Endothelial cell of umbilical vein (primary cell): ENCODE measurements at regions not wholly inside any gene's neighbourhood (a gene's known extent, or its start where the extent isn't known, plus 50 kb on each side); places are given as distances from the start of the nearest gene placed in this dataset.

ENCODE experiments used
- BruUV-seq: library from RNA; stranded (reverse); fragments of 400-500 nt; replicated peaks from 2 replicates; lab custom pipeline; 2021; lab: Mats Ljungman, UMichigan
- CTCF ChIA-PET: fragments of 300-600, 350-600 bp; sonication (Branson Sonifier 250); formaldehyde crosslinking; loops from one replicate; lab custom pipeline; 2021; ENCODE audit warnings: antibody characterized with exemption, inconsistent platforms; lab: Charles Lee
- POLR2A ChIA-PET: fragments of 300-600, 350-600 bp; sonication (Branson Sonifier 250); formaldehyde crosslinking; loops from one replicate; lab custom pipeline; 2021; ENCODE audit warnings: antibody characterized with exemption, inconsistent platforms; lab: Charles Lee
- DNase-seq: peaks from one replicate; pipeline ENCODE4 v3.0.0-alpha.2; 2011; ENCODE audit warnings: low read depth, low spot score
- FAIRE-seq: peaks from 2 replicates; lab custom pipeline; 2011; peaks lifted over from hg19 to GRCh38; lab: Jason Lieb, UNC
- H2AFZ ChIP-seq: 2 replicates; pipeline ENCODE4 v1.6.0; 2012; ENCODE audit warnings: low read depth, low read length, control low read depth, inconsistent platforms
- H3K27ac ChIP-seq: 2 replicates; pipeline ENCODE4 v1.5.1; 2011; ENCODE audit warnings: low read depth, mild to moderate bottlenecking, control low read depth, low read length, moderate library complexity; ENCODE audit not compliant: insufficient read depth
- H3K27me3 ChIP-seq, 2 experiments: 2 replicates each; pipeline versions ENCODE4 v1.6.0 to v1.6.1; 2011; ENCODE audit warnings: low read length in 2 of 2, mixed read lengths in 1 of 2; ENCODE audit not compliant: control insufficient read depth in 2 of 2, insufficient read depth in 2 of 2
- H3K36me3 ChIP-seq, 2 experiments: 2 replicates in 1 of 2; 3 replicates in 1 of 2; pipeline ENCODE4 v1.5.1; 2011; ENCODE audit warnings: low read length in 2 of 2, mild to moderate bottlenecking in 1 of 2, moderate library complexity in 1 of 2; ENCODE audit not compliant: control insufficient read depth in 2 of 2, insufficient read depth in 2 of 2; ENCODE audit errors: extremely low read depth in 1 of 2
- H3K4me1 ChIP-seq: 3 replicates; pipeline ENCODE4 v1.5.1; 2011; ENCODE audit warnings: mild to moderate bottlenecking, low read length; ENCODE audit not compliant: control insufficient read depth, insufficient read depth; ENCODE audit errors: extremely low read depth
- H3K4me2 ChIP-seq: 2 replicates; pipeline ENCODE4 v1.6.1; 2011; ENCODE audit warnings: low read length, control low read depth, mixed read lengths; ENCODE audit not compliant: insufficient read depth
- H3K4me3 ChIP-seq, 3 experiments: fragments of 200-600 bp in 1 of 3; sonication (generic), shearing (Covaris generic) in 1 of 3; replicated peaks in 1 of 3; 2 replicates each; pipeline ENCODE4 v1.5.1; 2011 to 2016; ENCODE audit warnings: control low read depth in 3 of 3, low read length in 3 of 3, mild to moderate bottlenecking in 2 of 3, inconsistent platforms in 1 of 3, low read depth in 1 of 3, moderate library complexity in 1 of 3; ENCODE audit not compliant: insufficient read depth in 1 of 3
- H3K79me2 ChIP-seq: 2 replicates; pipeline ENCODE4 v1.6.0; 2012; ENCODE audit warnings: low read length, inconsistent platforms; ENCODE audit not compliant: control insufficient read depth, insufficient read depth
- H3K9ac ChIP-seq: replicated peaks from 2 replicates; pipeline ENCODE3; 2011; ENCODE audit warnings: low read length, control low read depth; ENCODE audit not compliant: insufficient read depth; ENCODE audit errors: extremely low read depth
- H3K9me1 ChIP-seq: replicated peaks from 3 replicates; pipeline ENCODE4 v1.6.0; 2011; ENCODE audit warnings: mild to moderate bottlenecking, low read length; ENCODE audit not compliant: control insufficient read depth, insufficient read depth; ENCODE audit errors: extremely low read depth
- H3K9me3 ChIP-seq: replicated peaks from 2 replicates; pipeline ENCODE4 v1.5.1; 2012; ENCODE audit warnings: low read length, inconsistent platforms; ENCODE audit not compliant: control insufficient read depth, insufficient read depth
- H4K20me1 ChIP-seq: replicated peaks from 2 replicates; pipeline ENCODE3; 2011; ENCODE audit warnings: mild to moderate bottlenecking, low read length; ENCODE audit not compliant: control insufficient read depth, insufficient read depth; ENCODE audit errors: extremely low read depth
- EZH2 ChIP-seq: IDR thresholded peaks from 2 replicates; pipeline ENCODE4 v1.6.1; 2012; ENCODE audit warnings: borderline replicate concordance, low read depth, mild to moderate bottlenecking, moderate library complexity, low read length, inconsistent platforms; ENCODE audit not compliant: severe bottlenecking
- FOS ChIP-seq: IDR thresholded peaks from 2 replicates; pipeline ENCODE4 v1.6.1; 2011; ENCODE audit warnings: mild to moderate bottlenecking, low read length, moderate library complexity, borderline replicate concordance; ENCODE audit not compliant: insufficient read depth
- GATA2 ChIP-seq: IDR thresholded peaks from 2 replicates; pipeline ENCODE4 v1.7.0; 2011; ENCODE audit warnings: low read depth, mild to moderate bottlenecking, moderate library complexity, mixed read lengths, low read length; ENCODE audit not compliant: insufficient read length, insufficient read depth
- JUN ChIP-seq: IDR thresholded peaks from 2 replicates; pipeline ENCODE4 v1.6.1; 2011; ENCODE audit warnings: borderline replicate concordance, low read depth; ENCODE audit not compliant: insufficient read length, insufficient read depth
- MYC ChIP-seq: IDR thresholded peaks from one replicate; pipeline ENCODE4 v1.6.1; 2011; ENCODE audit warnings: mild to moderate bottlenecking, low read depth, low read length
- POLR2A ChIP-seq: IDR thresholded peaks from 2 replicates; pipeline ENCODE4 v1.6.1; 2012; ENCODE audit warnings: low read depth, mild to moderate bottlenecking, control low read depth, low read length
- POLR2AphosphoS5 ChIP-seq: IDR thresholded peaks from 2 replicates; pipeline ENCODE4 v1.6.1; 2012; ENCODE audit warnings: low read depth, mild to moderate bottlenecking, control low read depth, low read length, moderate library complexity; ENCODE audit not compliant: insufficient read depth
- dilution Hi-C: fragments of 300-500 bp; cut with MboI; formaldehyde crosslinking; loops from one replicate; pipeline ENCODE4 v1.15.0; 2019; ENCODE audit warnings: low sequenced_read_pairs; ENCODE audit not compliant: extremely low pct_ligation_motif_present
- intact Hi-C: fragments of 100-400 bp; cut with micrococcal nuclease; formaldehyde crosslinking; loops from one replicate; pipeline ENCODE4 v1.10.0; 2022
- TF ChIP-seq, protein P1 (sequence below), 2 donors: IDR thresholded peaks; 1 replicate in 1 of 2; 2 replicates in 1 of 2; pipeline ENCODE4 v1.5.1; 2011; ENCODE audit warnings: low read length in 2 of 2, mild to moderate bottlenecking in 2 of 2, moderate library complexity in 2 of 2, control low read depth in 1 of 2, inconsistent platforms in 1 of 2, low read depth in 1 of 2; ENCODE audit not compliant: insufficient read depth in 1 of 2; ENCODE audit errors: extremely low read depth in 1 of 2
- TF ChIP-seq, protein P2 (sequence below): IDR thresholded peaks from 2 replicates; pipeline ENCODE4 v1.6.1; 2011; ENCODE audit not compliant: insufficient read depth, insufficient read length

- Histone ChIP-seq H3K79me2 (no peaks in the 10 kb centered on the region), H3K9ac (no peak overlapping the region), H4K20me1 (no peaks in the 10 kb centered on the region), H2AFZ (no peak overlapping the region), H3K9me1 (no peaks in the 10 kb centered on the region), H3K9me3 (peaks cover 2% of the 10 kb centered on the region), H3K36me3 (no peaks in the 10 kb centered on the region), H3K27ac (no peak overlapping the region), H3K4me2 (no peak overlapping the region), H3K4me1 (no peaks in the 10 kb centered on the region), H3K27me3 (no peaks in the 10 kb centered on the region), H3K4me3 (no peak overlapping the region)
- TF ChIP-seq GATA2, result no peak
- TF ChIP-seq POLR2A, result no peak
- TF ChIP-seq JUN, result no peak
- no peak for DNase-seq
- dilution Hi-C loops (no loop called here), intact Hi-C loops (no loop called here)
- CTCF ChIA-PET, result no interaction called here
- BruUV-seq, result no TSS peak
- FAIRE-seq, result no peak
- POLR2A ChIA-PET, result no interaction called here
Observed at GRCh38 chr17:74049967-74050458, 153.5 kb upstream of the RPL38 start.

GRCh38 chr17:74051348-74051747 lies 152.1 kb upstream of the RPL38 start:
- DNase-seq (no peak), FAIRE-seq (no peak)
- CTCF ChIA-PET, result no interaction called here
- Histone ChIP-seq H3K36me3 (no peaks in the 10 kb centered on the region), H3K27ac (no peak overlapping the region), H3K4me1 (no peaks in the 10 kb centered on the region), H3K9me1 (no peaks in the 10 kb centered on the region), H4K20me1 (no peaks in the 10 kb centered on the region), H2AFZ (no peak overlapping the region), H3K27me3 (no peaks in the 10 kb centered on the region), H3K79me2 (no peaks in the 10 kb centered on the region), H3K9me3 (peaks cover 2% of the 10 kb centered on the region), H3K4me3 (no peak overlapping the region), H3K4me2 (no peak overlapping the region), H3K9ac (no peak overlapping the region)
- TF ChIP-seq JUN, result no peak
- TF ChIP-seq FOS, result no peak
- TF ChIP-seq, protein P1, sequence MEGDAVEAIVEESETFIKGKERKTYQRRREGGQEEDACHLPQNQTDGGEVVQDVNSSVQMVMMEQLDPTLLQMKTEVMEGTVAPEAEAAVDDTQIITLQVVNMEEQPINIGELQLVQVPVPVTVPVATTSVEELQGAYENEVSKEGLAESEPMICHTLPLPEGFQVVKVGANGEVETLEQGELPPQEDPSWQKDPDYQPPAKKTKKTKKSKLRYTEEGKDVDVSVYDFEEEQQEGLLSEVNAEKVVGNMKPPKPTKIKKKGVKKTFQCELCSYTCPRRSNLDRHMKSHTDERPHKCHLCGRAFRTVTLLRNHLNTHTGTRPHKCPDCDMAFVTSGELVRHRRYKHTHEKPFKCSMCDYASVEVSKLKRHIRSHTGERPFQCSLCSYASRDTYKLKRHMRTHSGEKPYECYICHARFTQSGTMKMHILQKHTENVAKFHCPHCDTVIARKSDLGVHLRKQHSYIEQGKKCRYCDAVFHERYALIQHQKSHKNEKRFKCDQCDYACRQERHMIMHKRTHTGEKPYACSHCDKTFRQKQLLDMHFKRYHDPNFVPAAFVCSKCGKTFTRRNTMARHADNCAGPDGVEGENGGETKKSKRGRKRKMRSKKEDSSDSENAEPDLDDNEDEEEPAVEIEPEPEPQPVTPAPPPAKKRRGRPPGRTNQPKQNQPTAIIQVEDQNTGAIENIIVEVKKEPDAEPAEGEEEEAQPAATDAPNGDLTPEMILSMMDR (IDR thresholded peaks at IDR 0.05; ENCODE audit: extremely low read depth in 1 of 2, insufficient read depth in 1 of 2, low read depth in 1 of 2, low read length in 2 of 2), result no peak
- no peak for TF ChIP-seq POLR2AphosphoS5
- TF ChIP-seq EZH2, result no peak
- no peak for TF ChIP-seq MYC
- no peak for TF ChIP-seq POLR2A
- TF ChIP-seq, protein P2, sequence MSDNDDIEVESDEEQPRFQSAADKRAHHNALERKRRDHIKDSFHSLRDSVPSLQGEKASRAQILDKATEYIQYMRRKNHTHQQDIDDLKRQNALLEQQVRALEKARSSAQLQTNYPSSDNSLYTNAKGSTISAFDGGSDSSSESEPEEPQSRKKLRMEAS, result no peak
- TF ChIP-seq GATA2, result no peak
- BruUV-seq, result no TSS peak
- intact Hi-C loops, result no loop called here
- POLR2A ChIA-PET, result interaction anchor here (0.6 kb wide), 1 partner anchor 334 kb away, joined by 3 read pairs; no protein-coding TSS in a partner anchor
- dilution Hi-C loops, result no loop called here
